IMR-90 (cell line): ENCODE measurements at regions not wholly inside any gene's neighbourhood (a gene's known extent, or its start where the extent isn't known, plus 50 kb on each side); places are given as distances from the start of the nearest gene placed in this dataset.

Source experiments
- ATAC-seq: fragments of 200-7000 bp; cut with Tn5 transposase; 2 replicates; pipeline ENCODE4 v1.9.1; 2020; ENCODE audit warnings: low read depth, mild to moderate bottlenecking, moderate library complexity
- BruUV-seq: library from RNA; stranded (reverse); fragments of 400-500 nt; replicated peaks from 2 replicates; lab custom pipeline; 2021; lab: Mats Ljungman, UMichigan
- CTCF ChIA-PET: fragments of 300-600 bp; formaldehyde crosslinking; extraction: SDS; loops from one replicate; lab custom pipeline; 2021; ENCODE audit warnings: antibody characterized with exemption; lab: Yijun Ruan, JAX
- POLR2A ChIA-PET: fragments of 300-600 bp; sonication (Branson Sonifier 250); formaldehyde crosslinking; loops from one replicate; lab custom pipeline; 2022; ENCODE audit warnings: antibody characterized with exemption; ENCODE audit not compliant: unreplicated experiment; lab: Charles Lee
- DNase-seq: peaks from one replicate; pipeline ENCODE4 v3.0.0; 2013
- H2AFZ ChIP-seq: replicated peaks from 2 replicates; pipeline ENCODE3; 2013; ENCODE audit warnings: low read length, mild to moderate bottlenecking; ENCODE audit not compliant: poor library complexity
- H2AK5ac ChIP-seq: 2 replicates; pipeline ENCODE4 v1.6.1; 2013; ENCODE audit warnings: low read depth, low read length, inconsistent platforms
- H2AK9ac ChIP-seq: replicated peaks from 2 replicates; pipeline ENCODE3; 2013; ENCODE audit warnings: mild to moderate bottlenecking, low read depth, low read length, moderate library complexity; ENCODE audit not compliant: poor library complexity
- H2BK120ac ChIP-seq: 2 replicates; pipeline ENCODE4 v1.6.1; 2013; ENCODE audit warnings: low read depth, low read length, inconsistent platforms
- H2BK15ac ChIP-seq: 3 replicates; pipeline ENCODE4 v1.6.1; 2013; ENCODE audit warnings: low read depth, low read length, inconsistent platforms
- H2BK20ac ChIP-seq: 2 replicates; pipeline ENCODE4 v1.6.1; 2013; ENCODE audit warnings: low read depth, mild to moderate bottlenecking, inconsistent platforms, low read length, moderate library complexity
- H2BK5ac ChIP-seq: 2 replicates; pipeline ENCODE4 v1.6.1; 2013; ENCODE audit warnings: mild to moderate bottlenecking, low read depth, low read length, inconsistent platforms; ENCODE audit not compliant: poor library complexity, severe bottlenecking
- H3K14ac ChIP-seq: replicated peaks from 2 replicates; pipeline ENCODE4 v1.6.1; 2013; ENCODE audit warnings: low read depth, low read length, inconsistent platforms
- H3K18ac ChIP-seq: 2 replicates; pipeline ENCODE4 v1.6.1; 2013; ENCODE audit warnings: low read depth, low read length, control low read depth
- H3K23ac ChIP-seq: 2 replicates; pipeline ENCODE4 v1.6.1; 2013; ENCODE audit warnings: low read depth, low read length, inconsistent platforms
- H3K27ac ChIP-seq: 2 replicates; pipeline ENCODE4 v1.5.1; 2013; ENCODE audit warnings: mild to moderate bottlenecking, control low read depth, low read length; ENCODE audit not compliant: insufficient read depth
- H3K27me3 ChIP-seq: 2 replicates; pipeline ENCODE4 v1.6.1; 2013; ENCODE audit warnings: low read length; ENCODE audit not compliant: control insufficient read depth, insufficient read depth
- H3K36me3 ChIP-seq: 2 replicates; pipeline ENCODE4 v1.6.1; 2013; ENCODE audit warnings: low read length, mixed read lengths; ENCODE audit not compliant: control insufficient read depth, insufficient read depth
- H3K4ac ChIP-seq: 2 replicates; pipeline ENCODE4 v1.6.1; 2013; ENCODE audit warnings: low read depth, low read length, inconsistent platforms
- H3K4me1 ChIP-seq: 2 replicates; pipeline ENCODE4 v1.6.1; 2013; ENCODE audit warnings: low read length, mixed read lengths; ENCODE audit not compliant: control insufficient read depth, insufficient read depth
- H3K4me2 ChIP-seq: 2 replicates; pipeline ENCODE4 v1.6.1; 2013; ENCODE audit warnings: low read depth, mild to moderate bottlenecking, control low read depth, low read length, moderate library complexity
- H3K4me3 ChIP-seq: 2 replicates; pipeline ENCODE4 v1.5.1; 2013; ENCODE audit warnings: low read depth, mild to moderate bottlenecking, control low read depth, low read length, moderate library complexity; ENCODE audit not compliant: insufficient read depth
- H3K56ac ChIP-seq: 2 replicates; pipeline ENCODE4 v1.6.1; 2013; ENCODE audit warnings: low read length, inconsistent platforms; ENCODE audit not compliant: insufficient read depth; ENCODE audit errors: extremely low read depth
- H3K79me1 ChIP-seq, 2 experiments: 2 replicates each; pipeline ENCODE4 v1.6.1; 2013; ENCODE audit warnings: low read length in 2 of 2, inconsistent platforms in 1 of 2, low read depth in 1 of 2
- H3K9ac ChIP-seq: 2 replicates; pipeline ENCODE4 v1.6.1; 2013; ENCODE audit warnings: low read depth, low read length, control low read depth
- H3K9me1 ChIP-seq: 2 replicates; pipeline ENCODE4 v1.6.1; 2013; ENCODE audit warnings: low read length, inconsistent platforms; ENCODE audit not compliant: insufficient read depth
- H3K9me3 ChIP-seq: 2 replicates; pipeline ENCODE4 v1.6.1; 2013; ENCODE audit warnings: low read length; ENCODE audit not compliant: control insufficient read depth, insufficient read depth
- H4K20me1 ChIP-seq: 2 replicates; pipeline ENCODE4 v1.6.1; 2013; ENCODE audit warnings: low read length, inconsistent platforms; ENCODE audit not compliant: insufficient read depth
- H4K5ac ChIP-seq: 2 replicates; pipeline ENCODE4 v1.6.1; 2013; ENCODE audit warnings: mild to moderate bottlenecking, low read depth, low read length, control low read depth
- H4K8ac ChIP-seq, 2 experiments: 2 replicates each; pipeline ENCODE4 v1.6.1; 2013; ENCODE audit warnings: low read depth in 2 of 2, low read length in 2 of 2, control low read depth in 1 of 2, inconsistent platforms in 1 of 2
- H4K91ac ChIP-seq: 2 replicates; pipeline ENCODE4 v1.6.1; 2013; ENCODE audit warnings: low read depth, low read length, inconsistent platforms; ENCODE audit not compliant: insufficient read depth
- BHLHE40 ChIP-seq: fragments of 150-350 bp; IDR thresholded peaks from 2 replicates; pipeline ENCODE4 v1.6.1; 2016; ENCODE audit warnings: mild to moderate bottlenecking, low read depth, low read length
- CEBPB ChIP-seq: IDR thresholded peaks from 2 replicates; pipeline ENCODE4 v1.6.1; 2012; ENCODE audit warnings: low read depth, low read length, improper control_type of control experiment
- CHD1 ChIP-seq: IDR thresholded peaks from 2 replicates; pipeline ENCODE4 v1.6.1; 2012; ENCODE audit warnings: low read depth, low read length, improper control_type of control experiment
- CTCF ChIP-seq: conservative IDR thresholded peaks from 2 replicates; pipeline ENCODE4 v1.5.1; 2012; ENCODE audit warnings: mild to moderate bottlenecking, low read depth, low read length, improper control_type of control experiment
- ELK1 ChIP-seq: fragments of 150-350 bp; IDR thresholded peaks from 2 replicates; pipeline ENCODE4 v1.6.1; 2016; ENCODE audit warnings: low read depth, mild to moderate bottlenecking, low read length, moderate library complexity, borderline replicate concordance
- FOS ChIP-seq: fragments of 150-350 bp; IDR thresholded peaks from 2 replicates; pipeline ENCODE4 v1.6.1; 2016; ENCODE audit warnings: low read depth, low read length
- MAFK ChIP-seq: IDR thresholded peaks from 2 replicates; pipeline ENCODE4 v1.6.1; 2012; ENCODE audit warnings: low read depth, low read length, improper control_type of control experiment
- MAZ ChIP-seq: IDR thresholded peaks from 2 replicates; pipeline ENCODE4 v1.6.1; 2012; ENCODE audit warnings: low read depth, mild to moderate bottlenecking, low read length, improper control_type of control experiment, moderate library complexity, borderline replicate concordance
- MXI1 ChIP-seq: IDR thresholded peaks from 2 replicates; pipeline ENCODE4 v1.6.1; 2012; ENCODE audit warnings: low read depth, mild to moderate bottlenecking, low read length, moderate library complexity, borderline replicate concordance
- NFE2L2 ChIP-seq: fragments of 150-350 bp; IDR thresholded peaks from 2 replicates; pipeline ENCODE4 v1.6.1; 2016; ENCODE audit warnings: low read depth, mild to moderate bottlenecking, low read length
- POLR2A ChIP-seq: IDR thresholded peaks from 2 replicates; pipeline ENCODE4 v1.6.1; 2012; ENCODE audit warnings: mild to moderate bottlenecking, low read depth, low read length
- RAD21 ChIP-seq: IDR thresholded peaks from 2 replicates; pipeline ENCODE4 v1.6.1; 2012; ENCODE audit warnings: low read length, improper control_type of control experiment
- RCOR1 ChIP-seq: IDR thresholded peaks from 2 replicates; pipeline ENCODE4 v1.6.1; 2012; ENCODE audit warnings: mild to moderate bottlenecking, low read length, improper control_type of control experiment; ENCODE audit not compliant: insufficient replicate concordance
- RFX5 ChIP-seq: IDR thresholded peaks from 2 replicates; pipeline ENCODE4 v1.8.0; 2012; ENCODE audit warnings: low read depth, mild to moderate bottlenecking, low read length, moderate library complexity
- SMC3 ChIP-seq: fragments of 150-350 bp; IDR thresholded peaks from 2 replicates; pipeline ENCODE4 v1.6.1; 2016; ENCODE audit warnings: low read depth, mild to moderate bottlenecking, antibody characterized with exemption, low read length, moderate library complexity
- USF2 ChIP-seq: fragments of 150-350 bp; IDR thresholded peaks from 2 replicates; pipeline ENCODE4 v1.6.1; 2017; ENCODE audit warnings: mild to moderate bottlenecking, antibody characterized with exemption, low read length, low read depth
- WGBS, 2 experiments: methylation state at CpG; one replicate each; pipeline versions ENCODE4 v1.1.5 to v1.1.7; 2013; ENCODE audit warnings: missing lambda C conversion rate in 2 of 2; ENCODE audit not compliant: insufficient read length in 1 of 2; ENCODE audit errors: extremely low coverage in 2 of 2; 5-methylcytosine and 5-hydroxymethylcytosine counted together
- dilution Hi-C: fragments of 300-500 bp; cut with HindIII; formaldehyde crosslinking; loops from one replicate; pipeline ENCODE4 v1.14.3; 2018; ENCODE audit warnings: low sequenced_read_pairs; ENCODE audit not compliant: unreplicated experiment
- in situ Hi-C: fragments of 300-500 bp; cut with MboI; formaldehyde crosslinking; loops from 3 replicates; pipeline ENCODE4 v1.14.3; 2019; ENCODE audit warnings: low sequenced_read_pairs, inconsistent platforms, mixed read lengths
- intact Hi-C: fragments of 100-400 bp; cut with micrococcal nuclease; formaldehyde crosslinking; loops from 2 replicates; pipeline ENCODE4 v1.10.0; 2022

- Histone ChIP-seq H3K4me2 (no peak overlapping the region; the same call in 1 of the 2 replicates), H4K5ac (no peak overlapping the region), H3K4me1 (peaks cover 2% of the 10 kb centered on the region; the same call in 1 of the 2 replicates), H3K4ac (no peak overlapping the region), H3K36me3 (no peaks in the 10 kb centered on the region), H3K27me3 (no peaks in the 10 kb centered on the region; the same call in 1 of the 2 replicates), H4K91ac (no peak overlapping the region), H3K56ac (no peak overlapping the region), H4K20me1 (no peaks in the 10 kb centered on the region), H2AK9ac (no peak overlapping the region), H4K8ac (no peak overlapping the region), H2BK5ac (no peak overlapping the region), H2BK15ac (no peak overlapping the region), H2AFZ (no peak overlapping the region), H3K9ac (no peak overlapping the region), H3K9me3 (no peaks in the 10 kb centered on the region), H3K9me1 (no peaks in the 10 kb centered on the region), H3K4me3 (no peak overlapping the region), H3K23ac (no peak overlapping the region), H3K14ac (no peak overlapping the region), H2BK20ac (no peak overlapping the region), H3K18ac (no peak overlapping the region), H2AK5ac (no peak overlapping the region), H3K27ac (no peak overlapping the region), H2BK120ac (no peak overlapping the region), H3K79me1 (no peaks in the 10 kb centered on the region)
- ATAC-seq (no peak), DNase-seq (peak; percentile 35)
- POLR2A ChIA-PET = no interaction called here
- TF ChIP-seq CHD1 (no peak), RFX5 (no peak), RCOR1 (no peak), RAD21 (no peak), FOS (no peak), USF2 (no peak), CEBPB (no peak), ELK1 (no peak), NFE2L2 (no peak), POLR2A (no peak), BHLHE40 (no peak), MAFK (no peak), MXI1 (no peak), SMC3 (no peak), CTCF (no peak), MAZ (no peak)
- WGBS, 2 experiments = no CpG with 5 or more reads among the region's 2 CpGs
- dilution Hi-C loops (no loop called here), intact Hi-C loops (no loop called here), in situ Hi-C loops (no loop called here)
- CTCF ChIA-PET = no interaction called here
- no TSS peak for BruUV-seq
These were observed 459.9 kb upstream of the CADM1 start for GRCh38 chr11:115964091-115964490.
